ENCODE measurements at regions not wholly inside any gene's neighbourhood (a gene's known extent, or its start where the extent isn't known, plus 50 kb on each side); places are given as distances from the start of the nearest gene placed in this dataset.
A peak's percentile ranks its signal among the peaks of the same experiment; 100 is the strongest.

DNA sequence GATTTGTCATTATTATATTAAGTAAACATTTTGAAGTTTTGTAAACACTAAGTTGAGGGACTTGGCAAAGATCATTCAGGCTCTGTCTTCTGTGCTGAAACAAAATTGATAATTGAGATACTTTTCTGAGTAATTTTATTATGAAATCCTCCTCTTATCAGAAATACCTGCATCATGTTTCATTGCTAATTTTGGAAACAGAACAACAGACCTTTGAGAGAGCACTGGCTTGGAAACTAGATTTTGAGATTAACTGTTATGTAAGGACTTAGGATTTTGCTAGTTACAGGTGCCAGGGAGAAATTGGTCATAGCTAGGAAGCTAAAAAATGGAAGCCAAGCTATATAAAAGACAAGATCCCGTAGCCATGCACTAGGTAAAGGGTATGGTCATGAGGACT, 201.7 kb upstream of the DCN start:
- H3K4me3 ChIP-seq (ENCODE audit: low read length) = no peak overlapping the region
- TF ChIP-seq ZNF274 (IDR thresholded peaks at IDR 0.05; ENCODE audit: low read depth, low read length) = no peak

DNA sequence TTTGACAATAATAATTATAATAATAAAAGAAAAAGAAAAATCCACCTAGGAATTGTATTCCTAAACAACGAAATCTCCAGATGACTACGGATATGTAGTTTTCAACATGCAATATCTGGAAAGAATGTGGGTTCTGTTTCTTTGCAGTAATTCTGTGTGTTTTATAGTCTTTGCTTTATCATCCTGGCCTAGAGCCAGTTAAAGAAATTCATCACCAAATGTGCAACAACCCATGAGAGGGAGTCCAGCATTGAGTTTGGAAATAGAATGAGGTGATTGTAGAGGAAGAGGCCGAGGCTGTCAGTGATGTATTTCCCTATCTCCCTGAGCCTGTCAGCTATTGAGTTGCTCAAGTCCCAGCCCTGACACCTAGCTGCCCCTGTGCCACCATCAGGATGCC, 200.5 kb upstream of the DCN start:
- H3K4me3 ChIP-seq (ENCODE audit: low read length) = no peak overlapping the region
- no peak for TF ChIP-seq ZNF274 (IDR thresholded peaks at IDR 0.05; ENCODE audit: low read depth, low read length)

DNA sequence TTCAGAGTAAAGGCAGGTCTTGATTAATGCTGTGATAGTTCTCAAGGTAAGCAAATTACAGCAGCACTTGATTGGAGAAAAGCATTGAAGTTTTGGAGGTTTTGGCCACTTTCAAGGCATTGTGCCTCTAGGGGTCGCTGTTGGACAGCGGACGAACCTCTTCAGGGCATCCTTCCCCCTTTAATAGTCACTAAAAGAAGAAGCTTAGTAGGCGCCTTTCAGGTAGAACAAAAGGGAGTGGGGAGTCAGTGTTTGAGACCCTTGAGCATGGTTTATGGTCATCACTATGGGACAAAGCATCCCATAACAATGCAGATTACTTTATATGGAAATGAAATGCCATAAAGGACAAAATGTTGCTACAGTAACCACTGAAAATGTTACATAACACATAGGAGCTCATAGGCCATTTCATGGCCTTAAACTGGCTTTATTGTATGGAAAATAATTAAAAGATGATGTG, 199.5 kb upstream of the DCN start:
- peak overlapping the region; percentile 49 for H3K4me3 ChIP-seq (ENCODE audit: low read length)

DNA sequence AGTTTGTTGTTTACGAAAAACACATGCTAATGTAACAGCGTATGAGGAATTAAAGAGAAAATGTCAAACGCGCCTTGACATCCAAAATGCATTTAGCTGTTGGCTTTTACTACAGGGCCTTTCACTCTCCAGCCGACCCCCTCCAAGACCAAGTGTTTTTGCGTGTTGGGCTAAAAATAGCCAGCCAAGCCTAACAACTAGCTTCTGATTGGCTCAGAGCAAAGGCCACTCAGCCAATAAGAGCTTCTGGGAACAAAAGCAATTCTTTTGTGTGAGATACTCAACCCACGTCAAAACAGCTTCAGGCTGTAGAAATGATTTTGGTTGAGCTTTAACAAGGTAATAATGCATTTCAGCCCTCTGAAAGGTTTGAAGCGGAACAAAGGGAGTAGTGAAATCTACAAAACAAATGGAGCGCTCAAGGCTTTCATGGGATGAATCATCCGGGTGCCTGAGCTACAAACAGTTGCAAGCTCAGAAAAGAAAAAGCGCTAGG, 198.7 kb upstream of the DCN start:
- no peak for TF ChIP-seq ZNF274 (IDR thresholded peaks at IDR 0.05; ENCODE audit: low read depth, low read length)
- H3K4me3 ChIP-seq (ENCODE audit: low read length) = peak overlapping the region; percentile 49

More for the DNA sequence above, 199.5 kb upstream of the DCN start:
- TF ChIP-seq ZNF274 (IDR thresholded peaks at IDR 0.05; ENCODE audit: low read depth, low read length) = no peak

DNA sequence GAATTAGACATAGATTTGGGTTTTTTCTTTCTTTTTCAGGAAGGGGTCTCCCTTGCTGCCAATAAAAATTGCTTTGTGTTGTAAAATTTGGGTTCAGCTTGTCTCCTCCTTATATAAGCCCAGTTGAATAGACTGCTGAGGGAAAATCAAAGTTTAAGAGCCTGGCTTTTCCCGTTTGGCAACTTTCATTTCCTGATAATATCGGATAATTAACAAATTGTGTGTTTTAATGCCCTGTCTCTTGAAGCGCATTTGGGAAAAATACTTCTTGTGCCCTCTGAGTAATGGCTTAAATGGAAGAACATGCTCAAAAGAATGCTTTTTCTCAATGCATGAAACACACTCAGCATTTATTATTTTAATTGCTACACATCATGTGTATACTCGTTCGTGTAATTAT, 198.0 kb upstream of the DCN start:
- no peak overlapping the region for H3K4me3 ChIP-seq (ENCODE audit: low read length)
- no peak for TF ChIP-seq ZNF274 (IDR thresholded peaks at IDR 0.05; ENCODE audit: low read depth, low read length)

DNA sequence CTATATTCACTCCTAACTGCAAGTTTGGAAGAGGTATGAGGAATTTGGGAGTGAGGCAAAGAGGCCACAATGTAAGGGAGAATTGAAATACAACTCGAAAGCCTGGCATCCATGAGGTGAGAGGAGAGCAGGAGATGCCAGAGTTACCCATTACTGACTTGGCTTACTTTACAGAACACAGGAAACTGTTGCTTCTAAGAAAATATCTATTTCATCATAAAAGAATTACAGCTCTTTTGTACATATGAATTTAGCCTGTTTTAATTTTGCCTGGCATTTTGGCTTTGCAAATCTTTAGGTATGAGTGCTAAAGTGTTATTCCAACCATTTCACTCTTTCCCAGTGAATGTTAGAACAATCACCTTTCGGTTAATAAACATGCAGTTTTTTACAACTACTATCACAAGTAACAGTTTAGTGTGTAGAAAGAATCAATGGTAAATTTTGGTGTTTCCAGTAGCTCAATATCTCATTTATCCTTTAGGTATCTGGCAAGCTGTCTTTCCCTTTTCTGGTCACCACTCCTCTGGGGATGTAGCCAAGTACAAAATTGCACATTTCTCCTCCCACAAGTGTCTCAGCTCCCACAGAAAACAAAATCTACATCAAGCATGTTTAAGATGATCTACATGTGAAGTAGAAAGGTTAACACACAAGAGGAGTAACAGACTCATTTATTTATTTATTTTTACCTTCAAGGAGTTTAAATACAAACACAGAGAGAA, 196.6 kb upstream of the DCN start:
- TF ChIP-seq ZNF274 (IDR thresholded peaks at IDR 0.05; ENCODE audit: low read depth, low read length) = no peak
- H3K4me3 ChIP-seq (ENCODE audit: low read length) = no peak overlapping the region

DNA sequence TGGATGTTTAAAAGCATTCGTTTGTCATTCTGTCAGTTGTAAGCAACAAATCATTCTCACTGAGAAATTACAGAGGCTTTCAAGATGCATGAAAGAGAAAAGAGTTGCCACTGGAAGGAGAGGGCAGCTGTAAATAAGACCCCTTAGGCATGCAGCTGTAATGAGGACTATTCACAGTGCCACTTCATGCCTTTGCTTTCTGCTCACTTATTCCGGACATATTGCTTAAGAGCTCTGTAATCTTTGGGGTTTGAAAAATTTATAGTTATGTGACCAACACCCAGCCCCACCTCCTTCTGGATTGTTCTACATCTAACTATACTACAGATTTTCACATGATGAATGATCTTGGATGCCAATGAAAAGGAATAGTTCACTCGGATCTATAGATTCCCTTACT, 194.8 kb upstream of the DCN start:
- H3K4me3 ChIP-seq (ENCODE audit: low read length) = no peak overlapping the region

DNA sequence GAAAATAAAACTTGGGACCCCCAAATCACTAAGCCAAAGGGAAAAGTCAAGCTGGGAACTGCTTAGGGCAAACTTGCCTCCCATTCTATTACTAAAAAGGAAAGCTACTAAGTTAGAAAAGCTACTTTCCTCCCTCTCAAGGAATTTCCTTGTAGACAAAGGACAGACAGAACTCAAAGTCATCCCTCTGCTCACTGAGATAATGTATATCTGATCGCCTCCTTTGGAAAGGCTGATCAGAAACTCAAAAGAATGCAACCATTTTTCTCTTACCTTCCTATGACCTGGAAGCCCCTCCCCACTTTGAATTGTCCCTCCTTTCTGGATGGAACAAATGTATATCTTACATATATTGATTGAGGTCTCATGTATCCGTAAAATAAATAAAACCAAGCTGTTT, 190.5 kb upstream of the DCN start:
- no peak for TF ChIP-seq ZNF274 (IDR thresholded peaks at IDR 0.05; ENCODE audit: low read depth, low read length)
- H3K4me3 ChIP-seq (ENCODE audit: low read length) = no peak overlapping the region

More for the DNA sequence above, 194.8 kb upstream of the DCN start:
- no peak for TF ChIP-seq ZNF274 (IDR thresholded peaks at IDR 0.05; ENCODE audit: low read depth, low read length)

DNA sequence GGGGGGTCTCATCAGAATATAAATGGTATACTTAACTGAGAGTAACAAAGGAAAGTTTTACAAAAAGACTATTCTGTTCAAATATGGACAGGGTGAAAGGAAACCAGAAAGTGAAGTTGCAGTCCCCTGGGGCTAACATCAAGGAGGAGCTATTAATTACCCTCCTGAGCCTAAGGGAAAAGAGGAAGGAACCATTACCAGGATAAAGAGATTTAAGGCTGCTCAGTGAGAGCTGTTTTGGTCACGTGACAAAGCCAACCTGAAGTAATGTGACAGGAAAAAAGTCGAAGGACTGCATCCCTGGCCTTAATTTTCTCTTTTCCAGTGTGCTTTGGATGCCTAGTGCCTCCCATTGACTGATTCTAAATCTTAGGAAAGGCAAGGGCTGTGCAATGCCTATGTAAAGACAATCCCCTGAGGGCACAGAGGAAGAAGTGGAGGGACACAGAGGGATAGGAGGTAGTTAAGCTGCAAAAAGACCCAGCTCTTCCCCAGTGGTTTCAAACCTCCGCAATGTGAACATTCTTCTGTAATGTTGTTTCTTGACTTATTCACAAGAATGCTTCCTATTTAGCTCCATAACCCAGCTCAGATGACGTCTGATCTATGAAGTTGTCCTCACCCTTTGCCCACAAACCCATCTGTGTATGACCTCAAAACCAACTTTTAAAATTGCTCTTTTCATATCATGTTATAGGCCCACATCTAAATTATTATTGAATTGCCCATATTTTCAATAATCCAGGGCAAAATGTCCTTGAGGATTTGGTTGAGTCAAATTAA, 187.7 kb upstream of the DCN start:
- no peak for TF ChIP-seq ZNF274 (IDR thresholded peaks at IDR 0.05; ENCODE audit: low read depth, low read length)

DNA sequence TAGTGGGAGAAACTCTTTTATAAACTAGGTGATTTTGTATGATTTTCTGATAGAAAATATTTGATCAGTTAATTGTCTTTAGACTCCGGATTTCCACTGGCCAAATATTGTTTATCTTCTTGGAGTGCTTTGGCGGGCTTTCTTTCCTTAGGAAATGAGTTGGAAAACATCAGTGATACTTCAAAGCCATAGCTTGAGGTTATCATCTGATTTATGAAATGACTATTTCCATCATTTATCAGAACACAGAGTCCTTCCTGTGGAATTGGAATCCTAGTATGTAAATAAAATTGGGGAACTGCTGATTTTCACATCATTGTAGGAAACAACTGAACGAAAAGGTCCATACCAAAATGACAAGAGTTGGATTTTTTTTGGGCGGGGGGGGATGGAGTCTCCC, 186.0 kb upstream of the DCN start:
- no peak for TF ChIP-seq ZNF274 (IDR thresholded peaks at IDR 0.05; ENCODE audit: low read depth, low read length)
- H3K4me3 ChIP-seq (ENCODE audit: low read length) = no peak overlapping the region

More for the DNA sequence above, 187.7 kb upstream of the DCN start:
- H3K4me3 ChIP-seq (ENCODE audit: low read length) = no peak overlapping the region

DNA sequence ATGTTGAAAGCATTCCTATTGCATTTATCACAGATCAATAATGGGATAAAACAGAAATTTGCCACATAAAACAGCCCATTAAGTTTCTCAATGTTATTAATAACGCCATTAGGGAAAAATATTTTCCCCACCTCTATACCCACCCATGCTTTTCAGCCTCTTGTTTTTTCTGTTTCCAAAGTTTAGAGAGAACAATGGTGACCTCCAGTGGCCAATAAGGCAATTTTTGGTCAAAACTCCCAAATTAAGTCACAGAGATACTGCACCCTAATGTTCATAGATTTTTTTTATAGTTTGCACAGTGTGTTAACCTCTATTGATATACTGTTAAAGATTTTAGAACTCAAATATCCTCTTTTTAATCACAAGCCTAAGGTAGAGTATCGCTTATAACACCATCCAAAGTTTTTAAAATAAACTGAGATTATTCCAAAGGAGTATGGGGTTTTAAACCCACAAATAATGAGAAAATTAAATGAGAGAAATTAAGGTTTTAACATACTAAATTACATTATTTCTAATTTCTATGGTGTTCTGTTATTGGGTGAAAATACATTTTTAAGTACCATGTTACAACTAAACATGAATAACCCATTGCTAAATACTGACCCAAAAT, 184.7 kb upstream of the DCN start:
- TF ChIP-seq ZNF274 (IDR thresholded peaks at IDR 0.05; ENCODE audit: low read depth, low read length) = no peak
- no peak overlapping the region for H3K4me3 ChIP-seq (ENCODE audit: low read length)

DNA sequence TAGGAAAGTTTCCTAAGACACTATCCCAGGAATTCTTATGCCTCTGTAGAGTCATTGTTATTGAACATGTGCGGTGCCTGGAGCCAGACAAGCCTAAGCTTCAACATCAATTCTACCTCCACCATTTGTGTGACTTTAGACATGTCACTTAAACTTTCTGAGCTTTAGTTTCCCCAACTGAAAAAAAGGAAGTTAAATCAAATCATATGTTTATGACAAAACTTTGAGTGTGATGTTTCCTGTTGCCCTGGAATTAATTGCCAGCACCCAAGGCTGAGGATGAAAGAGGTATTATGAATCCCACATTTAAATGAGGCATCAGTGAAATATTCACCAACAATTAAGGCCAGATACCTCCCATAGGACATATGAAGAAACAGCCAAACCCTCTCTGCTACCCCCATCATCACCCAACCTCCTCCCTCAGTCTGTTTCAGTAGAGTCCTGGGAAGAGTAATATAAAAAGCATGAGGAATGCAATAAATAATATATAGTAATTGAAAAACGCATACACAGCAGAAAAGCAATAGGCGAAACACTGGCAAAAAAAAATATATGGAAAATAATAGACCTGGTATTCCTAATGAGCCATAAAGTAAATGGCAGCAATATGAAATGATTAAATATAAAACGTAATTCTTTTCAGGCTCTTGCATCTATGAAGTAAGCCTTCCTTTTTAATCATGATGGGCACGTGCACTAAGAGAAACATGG, 182.0 kb upstream of the DCN start:
- TF ChIP-seq ZNF274 (IDR thresholded peaks at IDR 0.05; ENCODE audit: low read depth, low read length) = no peak
- no peak overlapping the region for H3K4me3 ChIP-seq (ENCODE audit: low read length)

DNA sequence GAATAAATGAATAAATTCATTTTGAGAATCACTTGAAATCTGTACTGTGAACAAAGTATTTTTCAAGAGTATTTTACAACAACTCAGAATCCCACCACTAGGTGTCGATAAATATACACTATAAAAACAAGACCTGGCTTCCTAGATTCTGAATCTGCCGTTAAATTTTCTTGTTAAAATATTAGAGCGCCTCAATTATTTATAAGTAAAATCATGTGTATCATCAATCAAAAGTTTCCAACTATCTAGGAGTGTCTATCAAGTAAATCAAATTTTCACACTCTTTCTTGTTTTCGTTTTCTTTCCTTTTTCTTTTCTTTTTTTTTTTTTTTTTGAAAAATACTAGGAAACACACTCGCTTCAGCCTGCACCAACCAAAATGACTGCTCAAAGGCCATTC, 179.2 kb upstream of the DCN start:
- H3K4me3 ChIP-seq (ENCODE audit: low read length) = no peak overlapping the region
- TF ChIP-seq ZNF274 (IDR thresholded peaks at IDR 0.05; ENCODE audit: low read depth, low read length) = no peak

DNA sequence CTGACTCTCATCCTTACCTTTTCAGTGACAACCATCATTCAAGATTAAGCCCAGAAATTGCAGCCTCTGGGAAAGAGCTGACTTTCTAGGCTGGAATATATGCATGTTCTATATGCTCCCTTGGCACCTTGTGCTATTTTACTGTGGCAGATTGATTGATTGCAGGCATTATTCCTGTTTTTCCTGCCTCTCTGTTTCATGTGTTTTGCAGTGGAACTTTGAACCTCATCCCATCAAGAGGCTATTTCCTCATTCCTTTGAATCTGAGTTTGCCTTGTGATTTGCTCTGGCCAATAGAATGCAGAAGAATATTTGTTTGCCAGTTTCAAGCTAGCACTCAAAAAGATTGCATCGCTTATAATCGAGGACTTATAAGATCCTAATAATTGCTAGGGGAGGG, 174.8 kb upstream of the DCN start:
- no peak overlapping the region for H3K4me3 ChIP-seq (ENCODE audit: low read length)
- no peak for TF ChIP-seq ZNF274 (IDR thresholded peaks at IDR 0.05; ENCODE audit: low read depth, low read length)
